ENCODE measurements at regions not wholly inside any gene's neighbourhood (a gene's known extent, or its start where the extent isn't known, plus 50 kb on each side); places are given as distances from the start of the nearest gene placed in this dataset.

DNA sequence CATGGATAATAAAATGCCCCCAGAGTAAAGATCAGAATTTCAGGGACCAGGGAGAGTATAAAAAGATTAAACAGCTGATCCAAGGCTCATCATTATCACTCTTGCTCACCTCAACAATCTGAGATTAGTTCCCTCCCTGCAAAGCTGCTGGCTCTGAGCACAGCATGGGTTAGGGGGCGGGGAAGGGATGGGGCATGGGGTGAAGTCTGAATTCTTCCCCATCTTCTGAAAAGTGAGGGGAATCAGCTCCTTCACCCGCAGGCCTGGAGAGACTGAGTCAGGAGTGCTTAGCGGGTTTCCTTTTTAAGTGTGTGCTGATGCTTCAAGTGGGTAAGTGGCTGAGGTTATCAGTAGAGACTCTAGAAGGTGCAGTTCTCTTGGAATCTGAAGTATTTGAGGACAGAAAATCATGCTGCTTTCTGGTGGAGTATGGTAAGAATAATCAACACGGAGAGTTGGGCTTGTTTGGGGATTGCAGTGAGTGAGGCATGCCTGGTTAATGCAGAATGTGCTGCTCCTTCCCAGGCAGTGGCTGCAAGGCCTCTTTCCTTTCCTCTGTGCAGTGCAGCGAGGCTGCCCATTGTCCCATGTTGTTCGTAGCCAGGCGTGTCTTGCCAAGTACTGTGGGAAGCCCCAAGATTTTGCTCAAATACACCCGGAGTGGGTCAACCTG is 59.2 kb upstream of the TRAK1 start:
- no peak for DNase-seq (ENCODE audit: low spot score)
- TF ChIP-seq, protein P1, sequence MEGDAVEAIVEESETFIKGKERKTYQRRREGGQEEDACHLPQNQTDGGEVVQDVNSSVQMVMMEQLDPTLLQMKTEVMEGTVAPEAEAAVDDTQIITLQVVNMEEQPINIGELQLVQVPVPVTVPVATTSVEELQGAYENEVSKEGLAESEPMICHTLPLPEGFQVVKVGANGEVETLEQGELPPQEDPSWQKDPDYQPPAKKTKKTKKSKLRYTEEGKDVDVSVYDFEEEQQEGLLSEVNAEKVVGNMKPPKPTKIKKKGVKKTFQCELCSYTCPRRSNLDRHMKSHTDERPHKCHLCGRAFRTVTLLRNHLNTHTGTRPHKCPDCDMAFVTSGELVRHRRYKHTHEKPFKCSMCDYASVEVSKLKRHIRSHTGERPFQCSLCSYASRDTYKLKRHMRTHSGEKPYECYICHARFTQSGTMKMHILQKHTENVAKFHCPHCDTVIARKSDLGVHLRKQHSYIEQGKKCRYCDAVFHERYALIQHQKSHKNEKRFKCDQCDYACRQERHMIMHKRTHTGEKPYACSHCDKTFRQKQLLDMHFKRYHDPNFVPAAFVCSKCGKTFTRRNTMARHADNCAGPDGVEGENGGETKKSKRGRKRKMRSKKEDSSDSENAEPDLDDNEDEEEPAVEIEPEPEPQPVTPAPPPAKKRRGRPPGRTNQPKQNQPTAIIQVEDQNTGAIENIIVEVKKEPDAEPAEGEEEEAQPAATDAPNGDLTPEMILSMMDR (IDR thresholded peaks at IDR 0.05; ENCODE audit: borderline replicate concordance, control extremely low read depth, extremely low read depth, insufficient read depth, missing control alignments), result no peak
- in situ Hi-C loops (cut with MboI; ENCODE audit: low sequenced_read_pairs, unreplicated experiment), result no loop called here

DNA sequence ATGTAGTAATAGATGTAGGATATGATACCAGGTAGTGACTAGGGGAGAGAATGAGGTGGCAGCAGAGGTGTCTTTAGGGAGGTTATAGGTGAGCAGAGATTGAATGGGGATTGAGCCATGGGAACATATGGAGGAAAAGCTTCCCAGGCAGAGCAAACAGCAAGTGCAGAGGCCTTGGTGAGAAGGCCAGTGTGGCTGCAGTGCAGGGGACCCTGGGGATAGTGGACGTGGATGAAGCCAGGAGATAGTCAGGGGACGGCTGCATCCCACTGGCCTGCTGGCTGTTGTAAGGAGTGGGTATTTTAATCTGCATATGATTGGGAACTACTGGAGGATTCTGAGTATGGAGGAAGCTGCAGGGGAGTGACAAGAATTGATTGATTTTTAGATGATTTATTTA is 62.7 kb upstream of the TRAK1 start:
- in situ Hi-C loops (cut with MboI; ENCODE audit: low sequenced_read_pairs, unreplicated experiment), result no loop called here
- DNase-seq (ENCODE audit: low spot score), result no peak
- TF ChIP-seq, protein P1 (IDR thresholded peaks at IDR 0.05; ENCODE audit: borderline replicate concordance, control extremely low read depth, extremely low read depth, insufficient read depth, missing control alignments), result no peak

DNA sequence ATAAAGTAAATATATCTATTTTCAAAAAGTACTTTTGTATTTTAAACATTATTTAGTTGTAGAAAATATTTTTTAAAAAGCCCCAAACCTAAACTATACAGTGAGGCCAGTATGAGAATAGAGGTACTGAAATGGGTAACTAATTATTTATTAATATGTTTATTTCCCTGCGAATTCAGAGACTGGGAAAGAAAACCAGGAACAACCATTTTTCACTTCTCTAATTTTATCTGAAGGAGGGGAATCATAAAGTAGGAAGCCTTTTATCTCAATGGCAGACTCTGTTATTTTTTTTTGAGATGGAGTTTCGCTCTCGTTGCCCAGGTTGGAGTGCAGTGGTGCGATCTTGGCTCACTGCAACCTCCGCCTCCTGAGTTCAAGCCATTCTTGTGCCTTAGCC is 63.6 kb upstream of the TRAK1 start:
- no peak for DNase-seq (ENCODE audit: low spot score)
- TF ChIP-seq, protein P1 (IDR thresholded peaks at IDR 0.05; ENCODE audit: borderline replicate concordance, control extremely low read depth, extremely low read depth, insufficient read depth, missing control alignments), result no peak
- in situ Hi-C loops (cut with MboI; ENCODE audit: low sequenced_read_pairs, unreplicated experiment), result no loop called here

DNA sequence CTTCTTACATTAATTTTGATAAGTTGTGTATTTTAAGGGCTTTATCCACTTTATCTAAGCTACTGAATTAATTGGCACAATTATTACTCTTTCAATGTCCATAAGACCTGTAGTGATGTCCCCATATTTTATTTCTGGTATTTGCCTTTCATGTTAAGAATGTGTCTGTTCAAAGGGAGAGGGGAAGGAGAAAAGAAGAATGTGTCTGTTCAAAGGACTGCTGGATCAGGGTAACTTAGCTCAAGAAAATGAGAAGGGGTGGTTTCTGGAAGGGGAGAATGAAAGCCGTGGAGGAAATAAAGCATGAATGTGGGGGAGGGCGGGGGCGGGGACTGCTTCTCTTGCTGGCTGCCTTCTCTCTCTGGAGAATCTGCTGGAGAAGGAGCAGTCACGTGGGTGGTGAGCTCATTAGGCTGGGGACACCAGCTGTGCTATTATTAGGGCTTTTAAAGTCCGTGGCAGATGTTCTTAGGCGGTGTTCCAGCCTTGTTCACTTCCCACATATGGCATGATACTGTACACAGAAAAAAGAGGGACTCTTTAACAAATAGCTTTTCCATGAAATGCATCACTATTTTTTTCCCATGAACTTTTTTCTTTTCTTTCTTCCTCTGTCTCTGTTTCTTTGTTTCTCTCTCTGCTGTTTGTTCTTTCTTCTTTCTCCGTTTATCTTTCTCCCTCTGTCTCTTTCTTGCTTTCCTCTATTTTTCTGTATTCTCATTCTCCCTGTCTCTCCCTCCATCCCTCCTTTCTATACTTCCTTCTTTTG is 63.7 kb upstream of the ULK4 start:
- TF ChIP-seq, protein P1 (IDR thresholded peaks at IDR 0.05; ENCODE audit: borderline replicate concordance, control extremely low read depth, extremely low read depth, insufficient read depth, missing control alignments), result no peak
- peak; percentile 67 for DNase-seq (ENCODE audit: low spot score)
- in situ Hi-C loops (cut with MboI; ENCODE audit: low sequenced_read_pairs, unreplicated experiment), result no loop called here

DNA sequence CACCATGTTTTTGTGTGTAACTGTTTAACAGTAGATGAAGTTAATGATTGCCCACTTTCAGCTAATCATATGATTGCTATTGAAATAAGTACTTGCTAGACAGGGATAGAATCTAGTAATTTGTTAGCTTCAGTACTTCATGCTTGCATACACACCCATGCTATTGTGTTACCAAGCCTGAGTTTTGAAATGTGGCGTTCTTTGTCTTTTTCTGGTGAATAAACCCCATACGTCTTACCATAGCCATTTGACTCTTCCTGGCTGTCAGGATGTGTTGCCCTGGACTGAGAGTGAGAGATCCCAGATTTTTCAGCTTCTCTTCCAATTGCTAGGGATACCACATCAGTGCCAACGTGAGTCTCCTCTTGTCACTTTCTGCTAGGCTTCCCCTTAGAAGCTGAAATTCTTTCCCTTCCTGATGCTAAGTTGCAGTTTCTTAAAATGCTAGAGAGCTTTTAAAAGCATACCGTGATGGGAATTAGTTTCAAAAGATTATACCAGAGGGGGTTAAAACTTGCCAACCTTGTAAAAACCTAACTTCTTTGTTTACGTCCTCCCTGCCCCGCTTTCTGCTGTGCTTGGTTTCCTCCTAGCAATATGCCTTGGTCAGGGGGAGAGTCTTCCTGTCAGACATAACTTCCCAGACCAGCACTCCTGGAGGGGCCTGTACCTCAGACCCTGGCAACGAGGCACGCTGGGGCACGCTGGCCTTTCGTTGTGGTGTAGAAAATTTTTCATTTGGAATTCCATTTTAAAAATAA is 62.9 kb upstream of the ULK4 start:
- TF ChIP-seq, protein P1 (IDR thresholded peaks at IDR 0.05; ENCODE audit: borderline replicate concordance, control extremely low read depth, extremely low read depth, insufficient read depth, missing control alignments), result no peak
- in situ Hi-C loops (cut with MboI; ENCODE audit: low sequenced_read_pairs, unreplicated experiment), result no loop called here
- DNase-seq (ENCODE audit: low spot score), result no peak

DNA sequence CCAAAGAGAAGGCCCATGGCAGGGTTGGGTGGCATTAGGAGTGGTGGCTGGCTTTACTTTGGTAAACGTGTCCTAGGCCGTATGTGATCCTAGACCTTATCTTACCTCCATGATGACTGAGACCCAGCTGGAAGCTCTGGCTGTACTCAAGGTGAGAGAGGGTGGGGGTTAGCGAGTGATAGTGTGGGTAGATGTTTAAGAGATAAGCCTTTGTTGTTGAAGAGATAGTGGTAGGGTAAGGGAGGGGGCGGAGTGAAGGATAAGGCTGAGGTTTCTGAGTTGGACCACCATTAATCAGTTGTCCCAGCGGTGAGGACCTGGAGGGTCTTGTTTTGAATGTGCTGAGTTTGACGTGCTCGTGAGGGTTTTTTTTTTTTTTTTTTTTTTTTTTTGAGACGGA is 61.5 kb upstream of the ULK4 start:
- TF ChIP-seq, protein P1 (IDR thresholded peaks at IDR 0.05; ENCODE audit: borderline replicate concordance, control extremely low read depth, extremely low read depth, insufficient read depth, missing control alignments), result no peak
- no peak for DNase-seq (ENCODE audit: low spot score)
- in situ Hi-C loops (cut with MboI; ENCODE audit: low sequenced_read_pairs, unreplicated experiment), result no loop called here
